Natural killer cell (primary cell): ENCODE measurements at regions not wholly inside any gene's neighbourhood (a gene's known extent, or its start where the extent isn't known, plus 50 kb on each side); places are given as distances from the start of the nearest gene placed in this dataset.

Source experiments
- ATAC-seq, 3 donors: fragments of 150-1000 bp in 2 of 3; fragments of 200-7000 bp in 1 of 3; cut with Tn5 transposase; 1 replicate in 1 of 3; 2 replicates in 2 of 3; pipeline ENCODE4 v1.10.0; 2021; ENCODE audit warnings: mild to moderate bottlenecking in 2 of 3, moderate library complexity in 2 of 3
- DNase-seq, 2 donors: peaks; one replicate each; pipeline versions ENCODE4 v3.0.0 to v3.0.0-alpha.2; 2013 to 2021; ENCODE audit warnings: mixed read lengths in 1 of 2
- H3K27ac ChIP-seq: one replicate; pipeline ENCODE4 v1.5.1; 2013; ENCODE audit warnings: mild to moderate bottlenecking, low read length
- H3K27me3 ChIP-seq: one replicate; pipeline ENCODE4 v1.6.1; 2013; ENCODE audit warnings: low read length; ENCODE audit not compliant: control insufficient read depth, insufficient read depth
- H3K36me3 ChIP-seq: one replicate; pipeline ENCODE4 v1.6.1; 2013; ENCODE audit warnings: low read length; ENCODE audit not compliant: control insufficient read depth, insufficient read depth
- H3K4me1 ChIP-seq: one replicate; pipeline ENCODE4 v1.6.1; 2013; ENCODE audit warnings: low read length; ENCODE audit not compliant: control insufficient read depth, insufficient read depth
- H3K4me3 ChIP-seq: one replicate; pipeline ENCODE4 v1.5.1; 2013; ENCODE audit warnings: low read length
- H3K9me3 ChIP-seq: one replicate; pipeline ENCODE4 v1.6.1; 2013; ENCODE audit warnings: low read length; ENCODE audit not compliant: control insufficient read depth, insufficient read depth
- H3K27ac Mint-ChIP-seq, 2 donors: one replicate each; pipeline ENCODE4 v1.8.0; 2022; ENCODE audit warnings: mild to moderate bottlenecking in 2 of 2, mixed read lengths in 2 of 2, moderate library complexity in 1 of 2
- H3K27me3 Mint-ChIP-seq, 2 donors: one replicate each; pipeline ENCODE4 v1.8.0; 2022; ENCODE audit warnings: low read depth in 2 of 2, mixed read lengths in 2 of 2
- H3K36me3 Mint-ChIP-seq: one replicate; pipeline ENCODE4 v1.8.0; 2022; ENCODE audit warnings: mixed read lengths
- H3K4me1 Mint-ChIP-seq, 2 donors: one replicate each; pipeline ENCODE4 v1.8.0; 2022; ENCODE audit warnings: mixed read lengths in 2 of 2
- H3K4me3 Mint-ChIP-seq: one replicate; pipeline ENCODE4 v1.8.0; 2022; ENCODE audit warnings: mild to moderate bottlenecking, moderate library complexity, mixed read lengths
- H3K9me3 Mint-ChIP-seq, 2 donors: one replicate each; pipeline ENCODE4 v1.8.0; 2022; ENCODE audit warnings: mixed read lengths in 2 of 2
- CTCF ChIP-seq: fragments of 200-600 bp; IDR thresholded peaks from one replicate; pipeline ENCODE4 v1.8.0; 2022; ENCODE audit warnings: antibody characterized with exemption
- WGBS: methylation state at CpG from one replicate; pipeline ENCODE4 v1.1.7; 2013; ENCODE audit warnings: missing lambda C conversion rate; ENCODE audit not compliant: insufficient coverage; 5-methylcytosine and 5-hydroxymethylcytosine counted together
- intact Hi-C: fragments of 100-400 bp; cut with micrococcal nuclease; formaldehyde crosslinking; loops from one replicate; pipeline ENCODE4 v1.14.2; 2022

- Mint-ChIP-seq H3K4me3 (no peak overlapping the region), H3K27ac (no peak overlapping the region), H3K36me3 (no peaks in the 10 kb centered on the region), H3K27me3 (peaks cover 0 to 5% of the 10 kb centered on the region in 2 donors), H3K4me1 (no peaks in the 10 kb centered on the region), H3K9me3 (no peaks in the 10 kb centered on the region)
- 89% methylated on average over 12 of the region's 12 CpGs for WGBS
- Histone ChIP-seq H3K36me3 (no peaks in the 10 kb centered on the region), H3K27ac (no peak overlapping the region), H3K9me3 (no peaks in the 10 kb centered on the region), H3K4me3 (no peak overlapping the region), H3K4me1 (no peaks in the 10 kb centered on the region), H3K27me3 (no peaks in the 10 kb centered on the region)
- DNase-seq: no peak
- intact Hi-C loops: no loop called here
- TF ChIP-seq CTCF: no peak
- ATAC-seq: no peak
Observed at GRCh38 chr2:120472891-120473309, 127.0 kb downstream of the INHBB start.

- ATAC-seq (no peak), DNase-seq (no peak)
- peaks cover 0 to 5% of the 10 kb centered on the region in 2 donors for H3K27me3 Mint-ChIP-seq
- no peaks in the 10 kb centered on the region for H3K9me3 ChIP-seq
- H3K27ac Mint-ChIP-seq: no peak overlapping the region
- no peaks in the 10 kb centered on the region for H3K36me3 Mint-ChIP-seq
- intact Hi-C loops: no loop called here
- no peaks in the 10 kb centered on the region for H3K4me1 Mint-ChIP-seq
- WGBS: 86% methylated on average over 16 of the region's 16 CpGs
- H3K27ac ChIP-seq: no peak overlapping the region
- no peaks in the 10 kb centered on the region for H3K4me1 ChIP-seq
- no peak overlapping the region for H3K4me3 Mint-ChIP-seq
- no peaks in the 10 kb centered on the region for H3K27me3 ChIP-seq
- no peak overlapping the region for H3K4me3 ChIP-seq
- H3K36me3 ChIP-seq: no peaks in the 10 kb centered on the region
- TF ChIP-seq CTCF: no peak
- no peaks in the 10 kb centered on the region for H3K9me3 Mint-ChIP-seq
Observed at GRCh38 chr2:120473522-120474271, 127.8 kb downstream of the INHBB start.

GRCh38 chr2:120474486-120474885 is 128.6 kb downstream of the INHBB start:
- Mint-ChIP-seq H3K9me3 (no peaks in the 10 kb centered on the region), H3K4me1 (no peaks in the 10 kb centered on the region), H3K36me3 (no peaks in the 10 kb centered on the region), H3K4me3 (no peak overlapping the region), H3K27ac (no peak overlapping the region), H3K27me3 (peaks cover 0 to 5% of the 10 kb centered on the region in 2 donors)
- H3K36me3 ChIP-seq: no peaks in the 10 kb centered on the region
- TF ChIP-seq CTCF: no peak
- no peak for ATAC-seq
- intact Hi-C loops: no loop called here
- no peaks in the 10 kb centered on the region for H3K4me1 ChIP-seq
- no peak overlapping the region for H3K27ac ChIP-seq
- H3K4me3 ChIP-seq: no peak overlapping the region
- H3K27me3 ChIP-seq: no peaks in the 10 kb centered on the region
- 94% methylated on average over 8 of the region's 8 CpGs for WGBS
- no peak for DNase-seq
- no peaks in the 10 kb centered on the region for H3K9me3 ChIP-seq

GRCh38 chr2:120476141-120476540 is 130.2 kb downstream of the INHBB start:
- H3K36me3 ChIP-seq: no peaks in the 10 kb centered on the region
- H3K36me3 Mint-ChIP-seq: no peaks in the 10 kb centered on the region
- intact Hi-C loops: no loop called here
- no peaks in the 10 kb centered on the region for H3K4me1 Mint-ChIP-seq
- no peak overlapping the region for H3K4me3 Mint-ChIP-seq
- TF ChIP-seq CTCF: no peak
- ATAC-seq (no peak), DNase-seq (no peak)
- no peaks in the 10 kb centered on the region for H3K9me3 ChIP-seq
- no peaks in the 10 kb centered on the region for H3K4me1 ChIP-seq
- H3K9me3 Mint-ChIP-seq: no peaks in the 10 kb centered on the region
- no peak overlapping the region for H3K27ac ChIP-seq
- no peak overlapping the region for H3K27ac Mint-ChIP-seq
- 90% methylated on average over 3 of the region's 7 CpGs for WGBS
- peaks cover 0 to 4% of the 10 kb centered on the region in 2 donors for H3K27me3 Mint-ChIP-seq
- H3K27me3 ChIP-seq: no peaks in the 10 kb centered on the region
- H3K4me3 ChIP-seq: no peak overlapping the region
